ENCODE measurements at regions not wholly inside any gene's neighbourhood (a gene's known extent, or its start where the extent isn't known, plus 50 kb on each side); places are given as distances from the start of the nearest gene placed in this dataset.

DNA sequence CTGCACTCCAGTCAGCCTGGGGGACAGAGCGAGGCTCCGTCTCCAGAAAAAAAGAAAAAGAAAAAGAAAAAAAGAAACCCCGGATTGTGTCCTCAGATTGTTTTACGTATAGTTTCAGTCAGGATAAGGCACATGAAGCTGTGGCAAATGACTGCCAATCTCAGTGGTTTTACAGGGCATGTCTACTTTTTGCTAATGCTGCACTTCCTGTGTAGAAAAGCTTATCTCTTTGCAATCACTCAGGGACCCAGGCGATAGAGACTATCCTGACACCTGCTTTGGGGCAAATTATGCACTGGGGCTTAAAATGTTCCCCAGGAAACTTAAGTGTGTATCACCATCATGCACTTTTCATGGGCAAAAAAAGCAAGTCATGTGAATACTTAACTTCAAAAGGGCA, 103.7 kb upstream of the MEIS1 start (continued):
- TF ChIP-seq CHD1 (IDR thresholded peaks at IDR 0.05; ENCODE audit: low read depth, low read length) (no peak), NANOG (IDR thresholded peaks at IDR 0.05; ENCODE audit: insufficient read depth, low read depth, low read length, poor library complexity, severe bottlenecking) (no peak), SP2 (IDR thresholded peaks at IDR 0.05; ENCODE audit: low read length) (no peak)
